NCI-H2227 (cell line): ENCODE measurements at regions not wholly inside any gene's neighbourhood (a gene's known extent, or its start where the extent isn't known, plus 50 kb on each side); places are given as distances from the start of the nearest gene placed in this dataset.

Experiments used
- DNase-seq: peaks from one replicate; lab custom pipeline; 2025; ENCODE audit not compliant: unreplicated experiment; lab: John Stamatoyannopoulos, UW

DNA sequence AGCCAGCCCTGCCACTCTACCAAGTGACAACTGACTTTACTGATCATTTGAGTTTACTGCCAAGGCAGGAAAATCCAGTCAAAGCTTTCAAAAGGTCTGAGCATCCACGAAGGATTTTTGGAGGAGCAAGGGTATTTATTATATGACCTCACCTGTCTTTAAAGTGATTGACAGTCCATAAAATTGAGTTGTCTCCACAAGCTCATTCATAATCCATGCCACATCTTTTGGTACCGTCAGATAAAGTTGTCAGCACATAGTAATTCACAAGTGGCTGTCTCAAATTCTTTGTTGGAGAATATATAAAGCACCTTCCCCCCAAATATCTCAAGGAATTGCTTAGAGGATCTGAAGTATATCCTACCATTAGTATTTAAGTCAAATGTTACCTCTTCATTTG is 240.5 kb downstream of the METTL4 start:
- DNase-seq, result no peak

DNA sequence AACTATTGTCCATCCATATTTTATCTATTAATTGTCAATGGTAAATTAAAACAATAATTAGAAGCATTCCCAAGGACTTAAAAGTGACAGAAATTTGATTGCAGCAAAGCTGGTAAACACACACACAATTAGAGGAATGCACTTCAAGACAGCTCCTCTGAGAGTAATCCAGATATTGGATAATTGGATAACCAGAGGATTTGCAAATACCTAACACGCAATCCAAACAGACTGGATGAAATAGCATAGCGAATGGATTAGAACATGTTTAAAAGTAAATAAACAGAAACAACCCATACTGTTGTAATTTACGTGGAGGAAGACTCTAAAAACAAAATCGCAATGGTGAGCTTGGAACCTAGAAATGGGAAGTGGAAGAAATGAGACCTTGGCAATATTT is 239.8 kb downstream of the METTL4 start:
- no peak for DNase-seq

- DNase-seq, result no peak
These were observed 234.5 kb downstream of the METTL4 start for GRCh38 chr18:2336690-2337392.

DNA sequence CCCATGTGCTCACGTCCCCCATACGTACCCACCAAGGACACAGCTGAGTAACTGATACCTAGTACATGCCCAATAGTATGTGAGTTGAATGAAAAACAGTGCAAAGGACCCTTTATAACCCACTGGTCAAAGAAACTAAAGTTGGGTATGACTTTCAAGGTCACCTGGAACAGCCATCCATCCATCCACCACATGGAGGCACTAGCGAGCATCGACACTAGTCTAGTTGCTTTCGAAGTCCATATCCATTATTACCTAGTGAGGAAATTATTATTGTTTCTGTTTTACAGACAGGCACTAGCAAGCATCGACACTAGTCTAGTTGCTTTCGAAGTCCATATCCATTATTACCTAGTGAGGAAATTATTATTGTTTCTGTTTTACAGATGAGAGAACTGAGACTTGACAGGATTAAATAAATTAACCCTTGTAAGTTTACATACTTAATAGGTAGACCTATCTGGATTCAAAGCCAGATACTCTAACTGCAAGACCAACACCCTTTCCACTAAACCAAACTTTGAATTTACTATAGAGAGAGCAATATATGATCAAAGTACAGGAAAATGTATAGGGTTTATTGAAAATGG is 233.7 kb downstream of the METTL4 start:
- DNase-seq, result no peak

GRCh38 chr18:2338601-2339000 is 232.7 kb downstream of the METTL4 start:
- no peak for DNase-seq

- no peak for DNase-seq
These were observed 231.0 kb downstream of the METTL4 start for GRCh38 chr18:2340335-2340734.

GRCh38 chr18:2348003-2348402 is 223.3 kb downstream of the METTL4 start:
- no peak for DNase-seq

DNA sequence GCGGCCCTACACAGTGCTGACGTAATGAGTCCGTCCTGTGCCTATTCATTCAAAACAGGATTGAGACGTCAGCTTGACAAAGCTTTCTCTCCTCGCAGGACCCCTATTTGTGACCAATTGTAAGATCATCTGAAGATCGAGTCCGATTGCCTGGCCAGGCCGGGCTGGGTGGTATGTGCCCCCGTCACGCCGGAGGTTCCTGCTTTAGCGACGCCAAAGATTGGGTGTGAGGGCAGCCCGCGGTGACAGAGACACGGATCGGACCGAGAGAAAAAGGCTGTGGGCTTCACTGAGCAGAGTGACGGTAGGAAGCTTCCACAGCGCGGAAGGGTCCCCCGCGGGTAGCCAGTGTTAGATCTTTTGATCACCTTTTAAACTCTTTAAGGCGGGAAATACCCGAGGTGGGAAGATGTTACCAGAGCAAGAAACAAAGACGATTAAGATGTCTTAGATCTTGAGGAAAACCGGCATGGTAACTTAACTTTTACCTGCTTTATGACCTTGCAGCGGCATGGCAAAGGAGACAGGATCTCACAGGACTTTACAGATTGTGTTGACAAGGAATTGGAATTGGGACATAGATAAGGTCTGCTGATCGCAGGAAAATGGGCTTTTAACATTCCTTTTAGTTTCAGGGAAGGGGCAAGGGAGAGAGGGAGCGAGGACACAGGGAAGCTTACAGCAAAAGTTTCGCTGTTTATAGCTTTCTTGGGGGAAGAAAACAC is 220.0 kb downstream of the METTL4 start:
- no peak for DNase-seq

GRCh38 chr18:2354292-2354691 is 217.0 kb downstream of the METTL4 start:
- no peak for DNase-seq

- DNase-seq, result no peak
These were observed 214.4 kb downstream of the METTL4 start for GRCh38 chr18:2356906-2357305.

- no peak for DNase-seq
These were observed 210.4 kb downstream of the METTL4 start for GRCh38 chr18:2360861-2361260.

- DNase-seq, result no peak
These were observed 203.2 kb downstream of the METTL4 start for GRCh38 chr18:2368102-2368501.

- no peak for DNase-seq
These were observed 194.6 kb downstream of the METTL4 start for GRCh38 chr18:2376707-2377106.

DNA sequence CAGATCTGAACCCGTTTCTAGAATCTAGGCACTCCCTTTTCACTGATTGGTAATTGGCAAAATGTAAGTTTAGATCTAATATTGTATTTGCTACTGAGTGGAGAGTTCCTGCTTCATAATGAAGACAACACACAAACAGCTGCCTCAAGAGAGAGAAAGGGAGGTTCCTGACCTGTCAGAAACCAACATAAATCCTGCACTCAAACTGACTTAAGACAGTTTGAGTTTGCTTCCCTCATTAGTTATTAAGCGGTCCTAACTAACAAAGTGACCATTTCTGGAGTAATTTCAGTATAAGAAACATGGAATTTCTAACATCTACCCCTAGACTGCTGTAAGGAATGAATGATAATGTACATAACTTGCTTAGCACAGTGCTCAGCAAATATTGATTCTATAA is 191.2 kb downstream of the METTL4 start:
- DNase-seq, result no peak

GRCh38 chr18:2381539-2381938 is 189.8 kb downstream of the METTL4 start:
- DNase-seq, result no peak

DNA sequence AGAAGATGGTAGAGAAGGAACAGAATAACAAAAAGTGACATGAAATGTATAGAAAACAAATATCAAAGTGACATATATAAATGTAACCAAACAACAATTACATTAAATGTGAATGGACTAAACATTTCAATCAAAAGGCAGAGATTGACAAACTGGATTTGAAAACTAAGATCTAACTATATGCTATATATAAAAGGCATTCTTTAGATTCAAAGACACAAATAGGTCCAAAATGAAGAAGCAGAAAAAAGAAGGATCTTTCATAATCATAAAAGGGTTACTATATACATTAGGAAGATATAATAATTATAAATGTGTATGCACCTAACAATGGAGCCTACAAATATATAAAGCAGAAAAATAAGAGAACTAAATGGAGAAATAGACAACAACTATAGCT is 183.7 kb downstream of the METTL4 start:
- no peak for DNase-seq

DNA sequence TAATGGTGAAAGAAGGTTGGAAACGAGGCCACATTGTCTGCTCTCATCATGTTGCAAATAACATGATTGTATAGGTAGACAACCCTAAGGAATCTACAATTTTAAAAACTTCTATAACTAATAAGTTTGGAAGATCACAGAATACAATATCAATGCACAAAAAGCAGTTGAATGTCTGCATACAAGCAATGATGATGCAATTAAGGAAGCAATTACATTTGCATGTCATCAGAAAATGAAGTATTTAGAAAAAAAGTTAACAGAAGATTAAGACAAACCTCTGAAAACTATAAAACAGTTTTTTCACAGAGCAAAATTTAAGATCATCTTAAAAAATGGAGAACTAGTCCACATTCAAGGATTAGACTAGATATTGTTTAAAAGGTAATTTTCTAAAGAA is 181.1 kb downstream of the METTL4 start:
- DNase-seq, result no peak

DNA sequence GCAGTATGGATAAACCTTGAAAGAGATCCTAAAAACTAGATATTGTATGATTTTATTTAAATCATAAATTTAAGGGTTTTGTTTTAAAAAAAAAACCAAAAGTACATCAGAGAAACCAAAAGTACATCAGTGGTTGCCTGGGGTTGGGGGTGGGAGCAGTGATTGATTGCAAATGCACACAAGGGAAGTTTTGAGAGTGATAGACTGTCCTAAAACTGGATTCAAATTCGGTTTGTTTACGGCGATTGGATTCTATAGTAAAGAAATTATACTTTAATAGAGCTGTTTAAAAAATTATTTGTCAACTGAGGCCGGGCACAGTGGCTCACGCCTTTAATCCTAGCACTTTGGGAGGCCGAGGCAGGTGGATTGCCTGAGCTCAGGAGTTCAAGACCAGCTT is 179.8 kb downstream of the METTL4 start:
- DNase-seq, result no peak

GRCh38 chr18:2392446-2392845 is 178.9 kb downstream of the METTL4 start:
- DNase-seq, result no peak

DNA sequence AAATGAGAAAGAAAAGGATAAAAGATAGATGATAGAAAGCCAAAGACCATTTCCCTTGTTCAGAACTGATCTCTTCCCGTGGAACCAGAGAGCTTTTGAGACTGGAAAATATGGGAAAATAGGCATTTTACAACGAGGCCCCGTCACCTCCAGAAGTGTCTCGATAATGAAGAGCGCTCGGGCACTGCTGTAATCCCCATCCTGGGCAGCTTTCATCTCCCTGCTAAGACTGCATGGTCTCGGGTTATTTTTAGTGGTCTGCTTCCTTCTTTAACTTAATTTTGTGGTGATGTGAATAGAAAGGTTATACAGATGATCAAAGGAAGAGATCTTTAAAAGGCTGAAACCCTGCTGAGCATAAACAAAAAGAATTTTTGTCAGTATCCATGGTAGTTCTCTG is 176.6 kb downstream of the METTL4 start:
- no peak for DNase-seq

DNA sequence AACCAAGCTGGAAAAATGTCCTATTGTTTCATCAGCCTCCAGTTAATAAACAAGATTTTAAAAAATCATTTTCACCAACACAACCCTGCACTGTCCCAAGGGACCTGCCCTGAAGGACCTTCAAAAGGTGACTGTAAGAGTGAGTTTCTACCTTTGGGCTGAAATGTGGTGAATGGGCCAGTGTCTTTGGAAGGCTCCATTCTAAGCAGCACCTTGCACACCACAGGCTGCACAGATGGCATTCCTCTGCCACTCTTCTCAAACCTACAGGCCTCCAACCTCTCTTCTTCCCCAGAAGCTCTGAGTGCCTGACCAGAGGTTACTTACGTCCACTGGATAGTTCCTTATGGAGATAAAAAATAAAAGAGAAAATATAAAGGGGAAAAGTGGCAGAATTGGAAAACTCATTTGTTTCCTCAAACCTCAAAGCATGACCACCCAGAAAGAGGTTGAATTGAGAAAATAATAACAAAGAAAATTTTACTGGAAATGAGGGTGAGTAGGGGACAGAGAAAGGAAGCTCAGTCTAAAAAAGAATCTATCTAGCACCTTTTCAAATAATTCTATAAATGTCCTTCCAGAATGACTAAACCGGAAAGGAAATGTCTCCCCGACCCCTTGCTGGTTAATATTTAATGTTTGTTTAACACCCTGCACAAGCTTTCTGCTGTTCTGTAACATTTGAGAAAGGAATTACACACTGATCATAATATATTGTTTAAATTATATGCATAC is 175.7 kb downstream of the METTL4 start:
- DNase-seq, result no peak

DNA sequence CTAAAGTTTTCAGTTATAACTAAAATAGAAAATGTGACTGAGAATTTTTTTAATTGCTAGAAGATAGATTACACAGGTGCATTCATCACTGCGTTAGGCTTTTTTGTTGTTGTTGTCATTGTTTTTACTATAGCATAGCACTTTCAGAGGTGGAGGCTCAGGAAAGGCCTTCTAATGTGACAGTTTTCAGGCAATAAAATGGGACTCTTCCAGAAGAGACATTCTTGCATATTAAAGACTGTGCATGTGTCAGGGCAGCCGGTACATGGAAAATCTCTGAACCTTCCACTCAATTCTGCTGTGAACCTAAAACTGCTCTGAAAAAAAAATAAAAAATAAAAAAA is 175.2 kb downstream of the METTL4 start:
- no peak for DNase-seq
